HG02759 (cell line): ENCODE measurements at regions not wholly inside any gene's neighbourhood (a gene's known extent, or its start where the extent isn't known, plus 50 kb on each side); places are given as distances from the start of the nearest gene placed in this dataset.
"Not testable (repeated sequence)": the region's sequence is repeated elsewhere in the genome, so short reads cannot be mapped to it uniquely, and the experiment has no call there.

Experiments
- ATAC-seq: cut with Tn5 transposase; IDR thresholded peaks from one replicate; pipeline ENCODE4 v1.9.1; 2021; ENCODE audit warnings: mild to moderate bottlenecking, moderate library complexity; ENCODE audit not compliant: unreplicated experiment

DNA sequence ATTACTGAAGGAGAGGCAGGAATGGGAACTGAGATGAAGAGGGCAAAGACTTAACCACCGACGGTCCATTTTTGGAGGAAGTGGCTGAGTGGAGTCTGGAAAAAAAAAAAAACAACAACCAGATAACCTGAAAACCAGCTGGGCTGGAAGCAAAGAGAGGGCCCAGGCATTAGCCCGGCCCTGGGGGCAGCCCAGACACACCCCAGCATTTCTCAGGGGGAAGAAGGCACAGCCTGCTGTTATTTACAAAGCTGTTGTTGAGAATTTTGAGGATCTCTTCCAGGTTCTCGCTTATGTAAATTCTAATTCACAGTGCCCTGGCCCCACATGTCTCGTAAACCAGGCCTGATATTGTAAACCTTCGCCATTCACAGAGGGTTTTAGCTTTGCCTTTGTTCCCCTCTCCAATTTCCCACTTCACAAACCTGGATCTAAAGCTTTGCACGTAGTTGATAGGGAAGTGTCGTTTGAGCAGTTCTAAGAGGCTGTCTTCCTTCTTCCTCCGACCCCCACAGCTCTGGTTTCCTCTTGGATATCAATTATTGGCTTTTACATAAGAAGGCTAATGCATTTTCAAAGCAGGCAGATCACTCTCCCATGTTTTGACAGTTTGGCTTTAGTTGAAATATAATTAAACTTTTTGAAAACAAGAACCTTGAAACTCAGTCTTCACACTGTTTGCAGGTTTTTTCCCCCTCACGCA is 161.8 kb upstream of the IRF2BP2 start:
- no peak for ATAC-seq

DNA sequence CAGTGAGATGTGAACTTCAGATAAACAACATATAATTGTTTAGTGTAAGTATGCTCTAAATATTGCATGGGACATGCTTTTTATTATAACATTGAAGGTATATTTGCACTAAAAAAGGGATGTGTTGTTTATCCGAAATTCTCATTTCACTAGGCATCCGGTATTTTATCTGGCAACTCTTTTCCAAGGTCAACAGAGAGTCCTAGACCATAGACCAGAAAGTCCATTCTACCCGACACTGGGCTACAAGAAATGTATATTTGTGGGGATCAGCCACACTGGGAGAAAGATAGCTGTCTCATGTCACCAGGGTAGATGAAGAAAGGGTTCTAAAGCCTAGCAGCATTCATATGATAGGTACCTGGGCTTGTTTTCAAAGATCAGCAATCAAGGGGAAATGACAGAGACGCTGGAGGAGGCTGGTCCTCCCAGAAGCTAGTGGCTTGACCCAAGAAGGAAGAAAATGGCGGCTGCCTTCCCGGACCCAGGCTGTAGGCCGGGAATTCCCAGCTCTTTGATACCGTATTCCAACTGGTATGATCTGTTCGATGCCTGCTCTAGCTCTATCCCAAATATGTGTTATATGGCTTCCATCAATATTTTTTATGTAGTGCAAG is 161.1 kb upstream of the IRF2BP2 start:
- no peak for ATAC-seq

DNA sequence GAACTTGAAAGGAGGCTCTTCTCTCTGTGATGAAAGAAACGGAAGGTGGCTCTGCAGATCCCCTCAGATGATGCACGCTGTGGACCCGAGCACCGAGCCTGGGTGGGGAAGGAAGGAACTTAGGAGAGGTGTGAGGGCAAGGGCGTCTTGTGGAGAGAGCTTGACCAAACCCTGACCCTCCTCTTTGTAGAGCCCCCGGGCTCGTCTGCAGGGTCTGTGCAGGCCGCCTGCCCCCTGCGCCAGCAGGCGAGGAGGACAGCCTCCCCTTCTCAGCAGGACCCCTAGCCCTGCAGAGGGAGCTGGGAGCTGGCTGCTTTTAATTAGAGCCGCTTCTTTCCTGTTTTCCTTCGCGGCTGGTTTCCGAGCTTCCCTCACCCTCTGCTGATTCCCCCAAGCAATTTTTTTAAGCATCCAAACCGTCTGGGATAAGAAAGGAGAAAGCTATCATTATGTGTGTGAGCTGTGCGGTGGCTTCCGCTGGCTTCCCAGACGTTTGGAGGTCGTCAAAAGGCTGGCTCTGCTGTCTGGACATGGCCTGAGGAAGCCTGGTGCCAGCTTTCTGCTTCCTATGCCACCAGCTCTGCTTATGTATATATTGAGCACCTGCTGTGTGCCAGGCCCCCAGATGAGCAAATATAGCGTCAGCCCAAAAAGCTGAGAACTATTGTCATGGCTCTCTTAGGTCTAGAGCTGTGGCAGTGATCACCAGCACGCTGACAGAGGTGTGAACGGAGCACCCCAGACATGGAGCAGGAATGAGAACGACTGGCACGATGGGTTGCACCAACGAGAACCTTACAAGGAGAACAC is 160.2 kb upstream of the IRF2BP2 start:
- no peak for ATAC-seq

DNA sequence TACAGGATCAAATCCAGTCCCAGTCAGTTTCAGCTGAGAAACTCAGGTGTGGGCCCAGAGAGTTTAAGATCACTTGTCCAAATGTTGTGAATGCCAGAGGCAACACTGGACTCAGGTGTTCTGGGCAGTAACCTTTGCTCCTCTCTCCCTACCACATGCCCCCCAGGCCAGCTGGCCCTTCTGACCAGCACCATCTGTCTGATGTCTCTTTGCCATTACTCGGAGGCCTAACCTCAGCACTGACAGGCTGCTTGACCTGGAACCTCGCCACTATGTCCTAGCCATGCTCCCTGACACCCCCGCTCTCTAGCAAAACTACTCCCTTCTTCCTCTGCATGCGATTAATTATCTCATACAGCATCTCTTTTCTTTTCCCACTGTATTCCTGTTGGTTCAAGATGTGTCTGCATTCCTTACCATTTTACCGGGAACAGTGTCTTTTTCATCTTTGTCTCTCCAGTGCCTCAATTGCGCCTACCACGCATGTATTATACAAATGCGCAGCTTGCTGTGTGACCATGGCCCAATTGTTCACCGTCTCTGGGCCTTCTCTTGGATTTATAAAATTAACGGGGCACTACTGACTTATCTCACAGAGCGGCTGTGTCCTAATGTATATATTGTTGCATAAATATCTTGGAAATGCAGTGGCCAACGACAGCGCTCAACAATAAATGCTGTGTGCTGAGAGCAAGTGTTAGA is 159.5 kb upstream of the IRF2BP2 start:
- ATAC-seq: no peak

DNA sequence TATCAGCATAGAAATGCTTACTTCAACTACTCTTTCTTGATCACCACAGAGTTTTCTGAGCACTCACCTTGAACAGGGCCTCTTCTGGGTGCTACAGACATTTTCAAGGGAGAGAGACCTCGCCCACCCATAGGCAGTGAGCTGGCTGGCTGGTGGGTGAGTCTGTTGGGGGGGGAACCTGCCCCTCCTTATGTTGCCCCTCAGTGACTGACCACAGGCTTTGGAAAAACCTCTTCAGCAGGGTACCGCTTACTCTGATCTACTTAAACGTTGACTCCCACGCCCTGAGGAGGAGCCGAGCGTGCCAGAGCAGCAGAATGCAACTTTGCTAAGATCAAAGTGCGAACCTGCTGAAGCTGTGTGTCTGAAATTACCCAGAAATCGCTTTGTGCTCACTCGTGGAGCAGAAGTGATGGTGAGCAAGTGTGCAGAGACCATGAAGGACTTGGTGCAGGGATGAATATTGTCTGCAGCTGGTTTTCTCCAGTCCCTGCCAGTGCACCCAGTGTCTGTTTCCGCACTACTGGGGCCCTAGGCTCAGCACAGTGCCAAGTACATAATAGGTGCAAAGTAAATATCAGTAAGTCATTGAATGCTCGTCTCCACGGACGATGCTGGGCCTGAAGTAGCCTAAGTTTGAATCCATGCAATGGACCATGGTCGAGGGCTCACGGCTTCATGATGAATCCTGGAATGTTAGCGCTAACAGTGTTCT is 158.7 kb upstream of the IRF2BP2 start:
- peak; percentile 26 for ATAC-seq

DNA sequence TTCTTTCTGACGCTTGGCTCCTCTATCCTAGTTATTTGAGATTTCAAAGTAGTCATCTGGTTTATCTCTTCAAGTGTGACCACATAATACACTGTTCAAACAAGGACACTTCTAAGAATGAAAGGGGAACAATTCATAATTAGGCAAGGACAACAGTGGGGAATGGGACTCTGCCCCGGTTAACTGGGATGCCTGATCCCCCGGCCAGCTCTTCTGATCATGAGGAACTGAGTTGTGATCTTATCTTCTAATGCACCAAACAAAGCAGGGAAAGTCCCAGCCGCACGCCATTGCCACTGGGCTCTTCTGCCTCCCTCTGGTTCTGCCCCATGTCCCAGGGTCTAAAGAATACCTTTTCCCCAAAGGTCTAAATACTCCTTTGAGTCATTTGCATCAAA is 158.2 kb upstream of the IRF2BP2 start:
- ATAC-seq: peak; percentile 19

DNA sequence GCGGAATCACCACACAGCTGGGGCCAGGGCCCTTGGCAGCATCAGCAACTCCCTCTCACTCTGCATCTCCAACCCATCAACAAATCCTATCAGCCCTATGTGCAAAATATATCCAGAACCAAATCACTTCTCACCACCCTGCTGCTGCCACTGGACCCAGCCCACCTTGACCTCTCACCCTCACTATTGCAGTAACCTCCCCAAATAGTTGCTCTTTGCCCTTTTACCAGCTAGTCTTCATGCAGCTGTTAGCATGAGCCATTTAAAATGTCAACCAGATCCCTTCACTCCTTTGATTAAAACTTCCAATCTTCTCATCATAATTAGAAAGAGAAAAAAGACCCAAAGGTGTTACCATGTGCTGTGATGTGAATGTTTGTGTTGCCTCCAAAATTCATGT is 155.7 kb upstream of the IRF2BP2 start:
- no peak for ATAC-seq

DNA sequence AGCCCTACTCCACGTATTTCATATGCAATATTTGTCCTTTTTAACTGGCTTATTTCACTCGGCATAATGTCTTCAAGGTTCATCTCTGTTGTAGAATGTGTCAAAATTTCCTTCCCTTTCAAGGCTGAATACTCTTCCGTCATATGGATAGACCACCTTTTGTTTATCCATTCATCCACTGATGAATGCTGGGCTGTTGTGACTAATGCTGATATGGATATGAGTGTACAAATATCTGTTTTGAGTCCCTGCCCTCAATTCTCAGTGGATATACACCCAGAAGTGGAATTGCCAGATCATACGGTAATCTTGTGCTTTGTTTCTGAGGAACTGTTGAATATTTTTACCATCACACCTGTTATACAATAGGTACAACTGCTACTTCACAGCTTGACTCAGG is 155.2 kb upstream of the IRF2BP2 start:
- no peak for ATAC-seq

DNA sequence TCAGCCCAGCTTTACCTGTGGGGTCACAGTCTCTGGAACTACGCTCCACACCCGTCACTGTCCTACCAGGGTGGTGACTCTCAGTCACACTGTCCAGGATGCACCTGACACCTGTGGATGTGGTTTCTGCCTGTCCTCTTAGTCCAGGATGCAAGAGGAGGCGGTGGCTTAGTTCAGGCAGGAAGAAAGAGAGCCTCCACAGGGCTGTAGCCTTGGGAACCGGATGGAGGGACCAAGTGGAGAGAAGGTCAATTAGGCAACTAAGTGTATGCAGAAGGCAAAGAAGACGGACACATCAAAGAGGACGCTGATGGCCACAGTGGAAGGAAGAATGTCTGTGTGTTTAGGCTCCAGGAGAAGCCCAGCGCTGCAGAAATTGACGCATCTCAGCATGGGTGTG is 153.9 kb upstream of the IRF2BP2 start:
- ATAC-seq: no peak

DNA sequence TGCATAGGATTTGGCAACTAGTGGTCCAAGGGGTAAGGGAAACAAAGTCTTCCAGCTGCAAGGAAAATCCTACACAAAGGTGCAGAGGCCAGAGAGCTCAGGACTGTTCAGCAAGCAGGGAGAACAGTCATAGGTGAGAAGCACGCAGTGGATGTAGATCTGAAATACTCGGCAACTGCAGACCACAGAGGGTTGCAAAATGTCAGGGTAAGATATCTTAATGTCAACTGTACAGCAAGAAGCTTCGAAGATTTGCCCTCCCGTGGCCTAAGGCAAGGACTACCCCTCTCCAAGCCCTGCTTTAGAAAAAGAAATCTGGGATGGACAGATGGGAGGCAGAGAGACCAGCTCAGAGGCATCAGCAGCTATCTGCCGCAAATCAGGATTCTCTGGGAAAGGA is 153.4 kb upstream of the IRF2BP2 start:
- ATAC-seq: no peak

DNA sequence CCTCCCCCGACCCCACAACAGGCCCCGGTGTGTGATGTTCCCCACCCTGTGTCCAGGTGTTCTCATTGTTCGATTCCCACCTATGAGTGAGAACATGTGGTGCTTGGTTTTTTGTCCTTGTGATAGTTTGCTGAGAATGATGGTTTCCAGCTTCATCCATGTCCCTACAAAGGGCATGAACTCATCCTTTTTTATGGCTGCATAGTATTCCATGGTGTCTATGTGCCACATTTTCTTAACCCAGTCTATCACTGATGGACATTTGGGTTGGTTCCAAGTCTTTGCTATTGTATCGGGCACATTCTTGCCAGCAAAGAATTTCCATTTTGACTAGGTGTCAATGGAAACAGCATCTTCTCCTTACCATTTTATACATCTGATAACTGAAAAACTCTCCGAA is 152.1 kb upstream of the IRF2BP2 start:
- not testable (repeated sequence) for ATAC-seq

DNA sequence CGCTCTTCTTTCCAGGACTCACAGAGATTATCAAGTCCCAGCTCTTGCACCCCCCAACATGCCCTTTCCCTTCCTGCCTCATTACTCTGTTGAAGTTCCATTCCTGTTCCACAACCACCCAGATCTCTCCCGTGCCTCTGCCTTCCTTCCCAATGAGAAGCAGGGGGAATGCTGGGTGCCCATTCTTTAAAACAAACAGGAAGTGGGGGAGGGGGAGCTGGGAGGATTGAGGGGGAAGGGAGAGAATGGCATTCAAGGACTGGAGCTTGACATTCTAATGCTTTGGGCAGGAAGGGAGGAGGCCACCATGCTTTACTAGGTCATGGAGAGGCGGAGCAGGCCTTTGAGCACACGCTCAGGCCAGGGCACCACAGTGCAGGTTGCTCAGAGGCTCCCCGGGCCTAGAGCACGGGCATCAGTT is 150.3 kb upstream of the IRF2BP2 start:
- ATAC-seq: no peak

DNA sequence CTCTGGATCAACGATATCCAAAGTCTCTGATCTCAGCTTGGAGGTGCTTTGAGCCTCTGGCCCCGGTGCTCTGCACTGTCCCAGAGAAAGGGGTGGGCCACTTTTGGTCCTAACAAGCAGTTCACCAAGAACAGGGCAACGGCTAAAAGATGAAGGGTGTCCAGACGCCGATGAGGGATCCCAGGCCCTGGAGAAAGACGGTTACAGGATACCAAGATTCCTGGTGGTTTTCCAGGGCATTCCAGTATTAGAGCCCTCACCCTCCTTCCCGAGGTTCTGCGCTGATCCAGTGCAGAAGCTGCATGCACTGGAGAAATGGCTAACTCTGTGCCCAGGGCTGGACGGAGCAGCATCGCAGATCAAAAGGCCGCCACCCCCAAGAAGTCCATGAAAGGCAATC is 149.9 kb upstream of the IRF2BP2 start:
- no peak for ATAC-seq

DNA sequence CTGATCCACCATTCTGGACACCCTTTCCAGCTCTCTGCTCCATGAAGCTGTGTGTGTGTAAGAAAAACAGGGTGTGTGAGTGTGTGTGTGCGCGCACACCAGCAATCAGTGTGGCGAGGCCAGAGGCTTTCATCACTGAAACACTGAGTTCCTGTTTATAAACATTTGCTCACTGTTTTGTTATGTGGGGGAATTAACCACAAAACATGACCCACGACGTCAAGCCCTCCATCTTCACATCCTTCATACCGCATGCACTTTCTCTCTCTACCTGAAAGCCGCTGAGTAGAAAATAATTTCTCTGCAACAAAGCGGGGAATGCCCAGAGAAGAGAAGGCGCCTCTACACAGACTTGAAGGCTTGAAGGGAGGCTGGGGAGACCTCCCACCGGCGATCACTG is 148.9 kb upstream of the IRF2BP2 start:
- no peak for ATAC-seq

DNA sequence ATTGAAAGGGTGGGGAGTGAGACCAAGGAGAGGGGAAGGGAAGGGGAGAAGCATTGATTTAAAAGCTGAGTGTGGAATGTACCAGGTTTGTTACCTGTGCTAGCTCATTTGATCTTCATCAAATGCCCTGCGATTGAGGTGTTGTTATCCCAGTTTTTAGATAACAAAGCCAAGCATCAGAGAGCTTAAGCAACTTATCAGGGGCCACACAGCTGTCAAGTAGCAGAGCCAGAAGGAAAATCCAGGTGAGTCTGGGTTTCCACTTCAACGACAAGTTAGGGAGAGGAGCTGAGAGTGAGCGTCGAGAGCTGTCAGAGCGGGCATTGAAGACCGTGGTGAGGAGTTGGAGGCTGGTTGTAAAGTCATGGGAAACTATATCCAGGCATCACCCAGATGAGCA is 146.9 kb upstream of the IRF2BP2 start:
- ATAC-seq: no peak

DNA sequence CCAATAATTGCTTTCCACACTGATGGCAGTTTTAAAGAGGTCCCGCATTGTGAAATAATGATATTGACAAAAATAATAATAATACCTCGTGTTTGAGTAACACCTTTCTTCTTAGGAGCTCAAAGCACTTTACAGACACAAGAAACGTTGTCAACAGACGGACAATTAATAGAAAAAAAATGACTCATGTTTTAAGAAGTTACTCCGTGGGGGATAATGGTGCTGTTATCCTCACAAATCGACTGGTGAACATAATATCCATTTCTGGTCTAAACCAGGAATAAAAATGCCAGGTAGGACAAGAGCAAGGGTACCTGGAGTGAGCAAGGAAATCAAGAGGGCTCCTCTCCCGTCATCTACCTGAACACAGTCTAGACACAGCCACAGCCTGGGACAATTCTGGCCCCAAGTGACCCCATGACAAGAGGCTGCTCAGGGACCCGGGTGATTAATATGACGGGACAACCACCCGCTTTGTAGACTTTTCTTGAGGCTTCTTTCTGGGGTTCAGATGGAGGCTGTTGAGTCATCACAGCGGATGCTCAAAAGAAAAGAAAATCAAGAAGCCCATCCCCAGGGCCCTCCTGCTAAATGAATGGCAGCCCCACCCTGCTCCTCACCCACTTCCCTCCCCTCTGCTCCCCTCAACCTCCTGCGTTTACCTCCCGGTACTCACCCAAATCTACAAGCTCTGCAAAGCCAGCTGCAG is 146.2 kb upstream of the IRF2BP2 start:
- no peak for ATAC-seq

DNA sequence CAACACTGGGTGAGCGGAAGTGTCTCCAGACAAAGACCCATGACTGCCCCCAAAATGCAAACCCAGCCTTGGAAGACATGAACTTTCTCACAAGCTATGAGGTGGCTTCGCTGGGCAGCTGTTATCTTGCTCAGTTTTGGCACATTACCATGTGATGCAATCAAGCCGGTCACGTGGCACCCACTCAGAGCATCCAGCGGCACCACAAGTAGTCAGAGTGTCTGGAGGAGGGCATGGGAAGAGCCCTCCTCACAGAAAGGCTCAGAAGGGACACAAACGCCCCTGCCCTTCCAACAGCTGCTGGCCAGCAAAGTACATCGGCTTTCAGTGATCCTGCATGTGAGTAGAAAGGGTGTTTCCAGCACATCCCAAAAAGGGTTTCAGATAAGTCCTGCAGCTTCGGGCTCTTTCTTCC is 145.5 kb upstream of the IRF2BP2 start:
- no peak for ATAC-seq

DNA sequence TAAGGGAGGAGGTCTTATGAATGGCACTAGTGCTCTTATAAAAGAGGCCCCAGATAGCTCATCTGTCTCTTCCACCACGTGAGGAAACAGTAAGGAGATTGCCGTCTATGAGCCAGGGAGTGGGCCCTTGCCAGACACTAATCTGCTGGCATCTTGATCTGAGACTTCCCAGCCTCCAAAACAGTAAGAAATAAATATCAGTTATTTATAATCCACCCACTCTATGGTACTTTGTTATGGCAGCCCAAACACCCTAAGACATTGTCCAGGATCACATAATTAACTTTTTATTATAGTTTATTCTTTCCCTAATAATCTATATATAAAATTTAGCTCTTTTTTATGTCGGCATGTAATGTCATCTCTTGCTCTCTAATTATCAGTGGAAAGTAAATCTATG is 144.0 kb upstream of the IRF2BP2 start:
- ATAC-seq: no peak

DNA sequence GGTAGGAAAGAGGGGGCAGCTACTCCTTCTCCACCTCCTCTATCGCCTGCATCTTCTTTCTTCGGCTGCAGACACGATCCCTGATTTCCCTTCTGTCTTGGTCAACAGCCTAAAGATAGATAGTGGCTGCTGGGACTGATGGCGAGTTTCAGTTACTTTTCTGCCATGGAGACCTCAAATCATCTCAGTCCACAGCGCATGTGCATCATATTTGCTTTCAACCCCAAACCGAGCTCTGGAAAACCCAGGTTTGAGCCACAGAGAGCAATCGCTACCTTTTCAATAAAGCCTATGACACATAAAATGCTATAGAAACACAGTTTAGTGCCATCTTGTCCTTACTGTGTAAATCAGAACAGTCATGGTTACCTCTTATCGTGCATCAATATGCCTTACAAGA is 142.9 kb upstream of the IRF2BP2 start:
- no peak for ATAC-seq

DNA sequence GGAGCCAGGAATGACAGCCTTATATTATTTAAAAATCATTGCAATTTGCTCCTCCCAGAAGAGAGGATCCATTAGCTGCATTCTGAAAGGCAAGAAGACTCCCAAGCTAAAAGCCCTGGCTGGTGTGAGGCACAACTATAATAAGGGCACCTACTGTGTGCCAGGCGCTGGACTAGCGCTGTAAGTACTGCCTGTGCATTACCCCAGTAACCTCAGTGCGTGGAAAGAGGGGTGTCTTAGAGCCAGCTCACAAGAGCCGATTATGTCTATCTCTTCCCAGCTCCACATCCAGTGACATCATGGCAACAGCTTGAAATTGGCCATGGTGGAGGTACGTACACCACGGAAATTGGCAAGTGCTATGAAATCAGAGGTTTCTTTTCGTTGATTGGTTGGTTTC is 141.7 kb upstream of the IRF2BP2 start:
- no peak for ATAC-seq
